ENCODE measurements at regions not wholly inside any gene's neighbourhood (a gene's known extent, or its start where the extent isn't known, plus 50 kb on each side); places are given as distances from the start of the nearest gene placed in this dataset.

DNA sequence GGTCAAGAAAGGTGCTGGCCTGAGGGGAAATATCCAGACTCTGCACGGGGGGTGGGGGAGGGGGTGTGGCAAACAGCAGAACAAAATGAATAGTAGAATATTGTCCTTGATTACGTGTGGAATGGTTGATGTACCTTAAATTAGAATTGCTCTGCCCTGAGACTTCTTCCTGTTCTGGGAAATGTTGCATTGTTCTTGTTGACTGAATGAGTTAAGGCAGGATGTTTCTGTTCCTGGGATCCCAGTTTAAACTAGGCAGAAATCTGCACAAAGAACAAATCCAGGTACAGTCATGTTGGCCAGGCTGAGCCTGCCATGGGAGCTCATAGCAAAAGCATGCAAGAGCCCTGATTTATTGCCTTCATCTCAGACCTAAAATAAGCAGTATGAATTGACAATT, 558.7 kb upstream of the VSTM2A start:
- DNase-seq: no peak

DNA sequence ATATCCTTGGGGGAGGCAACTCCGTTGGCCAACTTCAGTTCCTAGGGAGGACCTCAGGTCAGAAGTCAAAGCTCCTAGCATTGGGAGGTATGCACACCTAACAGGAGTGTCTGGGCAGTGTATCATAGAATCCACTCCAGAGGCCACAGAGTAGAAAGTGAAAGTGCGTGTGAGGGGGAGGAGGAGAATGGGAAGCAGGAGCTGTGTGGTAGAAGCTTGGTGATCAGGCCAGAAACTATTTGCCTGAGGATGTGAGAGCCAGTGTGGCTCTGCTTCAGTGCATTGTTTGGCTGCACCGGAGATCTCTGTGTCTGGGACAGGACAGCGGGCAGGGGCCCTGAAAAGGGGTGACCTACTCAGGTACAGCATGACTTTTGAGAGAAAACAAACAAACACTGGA, 557.4 kb upstream of the VSTM2A start:
- no peak for DNase-seq

DNA sequence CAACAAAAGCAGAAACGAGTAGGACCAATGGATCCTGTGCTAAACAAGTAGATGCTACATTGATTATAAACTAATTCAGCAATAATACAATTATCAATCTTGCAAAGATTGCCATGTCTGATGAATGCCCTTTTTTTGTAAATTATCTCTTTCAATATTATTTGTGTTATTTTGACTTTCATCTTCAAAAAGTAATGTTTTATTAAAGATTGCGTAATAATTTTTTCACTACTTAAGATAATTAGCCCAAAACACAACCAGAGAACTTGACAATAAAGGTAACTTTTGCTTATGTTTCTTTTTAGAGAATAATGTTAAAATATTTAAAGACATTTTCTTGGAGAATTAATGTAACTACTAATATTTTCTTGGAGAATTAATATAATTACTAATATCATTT, 553.8 kb upstream of the VSTM2A start:
- DNase-seq: no peak

DNA sequence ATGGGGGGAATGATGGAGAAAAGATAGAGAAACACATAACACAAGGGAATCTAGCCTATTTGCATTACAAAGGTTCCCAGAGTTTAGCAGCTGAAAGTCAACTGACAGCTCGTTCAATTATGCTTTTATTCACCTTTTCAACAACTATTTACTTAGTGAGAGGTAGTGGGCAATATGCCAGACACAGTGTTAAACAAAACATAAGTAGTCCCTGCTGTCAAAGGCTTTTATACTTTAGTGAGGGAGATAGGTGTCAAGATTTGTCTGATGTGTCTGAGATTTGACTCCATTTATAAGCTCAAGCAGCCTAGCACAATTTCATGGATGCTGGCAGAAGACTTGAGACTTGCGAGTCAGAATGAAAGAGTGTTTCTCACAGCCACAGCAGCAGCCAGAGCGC, 549.0 kb upstream of the VSTM2A start:
- DNase-seq: no peak

DNA sequence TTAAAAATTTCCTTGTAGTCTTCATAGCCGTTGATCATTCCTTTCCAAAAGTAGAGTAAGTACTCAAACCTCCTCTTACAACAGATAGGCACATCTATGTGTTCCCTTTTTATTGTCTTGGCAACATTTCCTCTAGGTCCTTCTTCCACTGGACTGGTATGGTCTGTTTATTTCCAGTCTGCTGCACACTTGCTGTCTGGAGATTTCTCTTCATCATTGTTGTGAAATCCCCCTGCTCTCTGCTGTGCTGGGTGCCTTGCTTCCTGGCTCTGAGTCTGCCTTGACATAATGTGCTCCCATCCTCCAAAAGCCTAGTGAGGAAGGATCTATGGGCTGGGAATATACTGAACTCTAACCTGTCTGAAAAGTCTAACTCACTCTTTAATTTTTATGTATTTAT, 545.3 kb upstream of the VSTM2A start:
- no peak for DNase-seq

DNA sequence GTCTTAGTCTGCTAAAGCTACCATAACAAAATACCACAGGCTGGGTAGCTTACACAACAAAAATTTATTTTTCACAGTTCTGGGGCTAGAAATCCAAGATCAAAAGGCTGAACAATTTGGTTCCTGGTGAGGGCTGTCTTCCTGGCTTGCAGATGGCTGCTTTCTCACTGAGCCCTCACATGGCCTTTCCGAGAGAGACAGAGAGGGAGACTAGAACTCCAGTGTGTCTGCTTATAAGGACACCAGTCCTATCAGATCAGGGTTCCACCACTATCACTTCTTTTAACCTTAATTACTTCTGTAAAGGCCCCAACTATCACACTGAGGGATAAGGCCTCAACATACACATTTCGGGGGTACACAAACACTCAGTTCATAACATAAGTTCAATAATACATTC, 527.4 kb upstream of the VSTM2A start:
- no peak for DNase-seq

DNA sequence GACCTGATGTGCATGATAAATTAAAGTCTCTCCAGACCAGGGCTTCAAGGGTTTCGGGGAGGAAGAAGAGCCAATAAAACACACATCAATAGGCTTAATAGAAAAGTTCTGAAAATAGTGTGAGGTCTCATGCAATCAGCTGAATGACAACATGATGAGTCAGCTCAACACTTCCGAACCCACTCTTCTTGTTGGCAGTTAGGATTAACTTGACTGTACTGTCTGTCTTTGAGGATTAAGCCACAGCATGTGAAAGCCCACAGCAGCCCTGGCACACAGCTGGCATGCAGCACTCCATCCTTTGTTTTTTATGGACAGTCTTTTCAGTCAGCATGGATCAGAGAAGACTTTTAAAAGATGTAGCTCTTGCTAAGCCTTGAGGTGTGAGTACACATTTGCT, 526.9 kb upstream of the VSTM2A start:
- no peak for DNase-seq

DNA sequence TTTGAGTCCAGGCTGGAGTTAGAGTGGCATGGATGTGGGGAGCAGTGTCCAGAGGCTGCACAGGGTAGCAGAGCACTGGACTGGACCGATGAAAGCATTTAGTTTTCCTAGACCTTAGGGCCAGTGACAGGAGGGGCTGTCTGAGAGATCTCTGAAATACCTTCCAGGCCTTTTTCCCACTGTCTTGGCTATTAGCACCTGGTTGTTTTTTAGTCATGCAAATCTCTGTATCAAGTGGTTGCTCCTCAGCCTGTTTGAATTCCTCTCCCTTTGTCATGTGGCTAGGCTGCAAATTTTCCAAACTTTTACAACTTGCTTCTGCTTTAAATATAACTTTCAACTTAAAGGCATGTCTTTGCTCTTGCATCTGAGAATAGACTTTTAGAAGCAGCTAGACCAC, 504.3 kb upstream of the VSTM2A start:
- DNase-seq: no peak

DNA sequence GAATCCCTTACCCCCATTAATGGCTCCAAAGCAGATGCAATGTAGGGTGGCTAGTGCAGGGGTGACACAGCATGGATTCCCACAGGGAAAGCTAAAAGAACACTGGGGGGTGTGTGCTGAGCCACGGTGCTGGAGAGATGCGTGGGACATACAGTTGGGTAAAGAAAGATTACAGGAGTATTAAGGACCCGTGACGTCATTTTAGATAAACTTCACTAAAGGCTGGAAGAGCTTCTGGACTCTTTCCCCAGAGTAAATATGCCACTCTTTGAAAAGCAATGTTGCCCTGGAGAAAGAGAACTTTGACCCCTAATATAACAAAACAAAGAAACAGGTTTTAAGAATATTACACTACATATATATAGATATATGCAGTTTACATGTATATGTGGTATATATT, 481.5 kb upstream of the VSTM2A start:
- DNase-seq: no peak

DNA sequence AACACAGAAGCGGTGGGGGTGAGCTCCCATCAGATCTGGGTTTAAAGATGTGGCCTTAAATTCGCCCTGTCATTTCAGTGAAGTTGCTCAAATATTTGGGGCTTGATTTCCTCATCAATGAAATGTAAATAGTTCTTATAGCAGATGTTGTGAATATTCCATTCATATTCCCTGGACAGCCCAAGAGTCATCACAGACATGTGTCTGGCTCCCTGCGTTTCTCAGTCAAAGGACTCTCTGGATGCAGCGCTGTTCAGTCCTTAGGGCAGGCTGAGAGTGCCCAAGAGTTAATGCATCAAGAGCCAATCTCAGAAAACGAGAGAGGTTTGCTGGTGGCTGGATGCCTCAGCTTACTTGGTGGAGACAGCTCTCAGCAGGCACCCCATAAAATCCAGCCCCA, 475.5 kb upstream of the VSTM2A start:
- no peak for DNase-seq

DNA sequence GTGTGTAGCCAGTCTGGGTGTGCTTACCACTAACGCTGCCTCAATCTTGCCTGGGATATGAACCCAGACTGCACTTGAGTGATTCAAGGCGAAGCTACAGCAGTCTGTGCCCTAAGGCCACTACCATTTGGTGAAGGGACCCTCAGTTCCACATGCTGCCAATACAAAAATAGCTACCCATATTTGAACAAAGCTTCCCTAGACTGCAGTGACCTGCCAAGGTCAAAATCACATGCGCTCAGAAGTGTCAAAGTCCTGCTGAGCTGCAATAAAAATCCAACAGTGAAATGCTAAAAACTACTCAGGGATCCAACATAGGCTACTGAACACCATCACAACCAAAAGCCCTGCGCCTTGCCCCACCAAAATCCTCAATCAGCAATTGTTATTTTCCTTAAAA, 472.3 kb upstream of the VSTM2A start:
- no peak for DNase-seq

DNA sequence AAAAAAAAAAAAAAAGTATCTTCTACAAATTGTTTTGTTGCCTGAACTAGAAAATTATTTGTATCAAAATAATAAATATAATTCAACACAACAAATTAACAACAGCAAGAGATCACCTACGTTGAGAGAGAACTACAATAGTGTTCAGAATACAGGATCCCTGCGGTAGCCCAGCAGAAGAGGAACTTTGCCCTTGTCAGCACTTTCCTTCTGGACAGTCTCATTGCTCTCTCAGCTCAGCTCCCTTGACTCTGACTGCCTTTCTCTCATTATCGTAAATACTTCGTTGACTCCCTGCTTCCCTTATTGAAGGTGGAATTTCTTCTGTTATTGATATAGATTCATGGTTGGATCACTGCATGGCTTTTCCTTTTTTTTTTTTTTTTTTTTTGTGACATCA, 469.5 kb upstream of the VSTM2A start:
- no peak for DNase-seq

DNA sequence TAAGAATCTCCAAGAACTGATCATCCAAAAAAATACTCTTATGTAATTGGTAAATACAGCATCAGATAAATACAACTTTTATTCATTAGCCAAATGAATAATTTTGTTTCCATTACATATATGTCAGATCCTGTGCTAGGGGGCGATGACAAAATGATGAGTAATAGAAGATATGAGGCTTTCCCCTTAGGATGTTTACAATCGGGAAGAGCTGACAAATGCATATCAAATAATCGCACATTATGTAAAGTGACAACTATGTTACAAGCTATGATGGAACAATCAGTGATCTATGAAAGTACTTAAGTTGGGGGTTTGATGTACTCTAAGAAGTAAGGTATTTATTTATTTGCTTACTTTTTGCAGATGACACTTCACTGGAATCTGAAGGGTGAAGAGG, 465.6 kb upstream of the VSTM2A start:
- DNase-seq: no peak

DNA sequence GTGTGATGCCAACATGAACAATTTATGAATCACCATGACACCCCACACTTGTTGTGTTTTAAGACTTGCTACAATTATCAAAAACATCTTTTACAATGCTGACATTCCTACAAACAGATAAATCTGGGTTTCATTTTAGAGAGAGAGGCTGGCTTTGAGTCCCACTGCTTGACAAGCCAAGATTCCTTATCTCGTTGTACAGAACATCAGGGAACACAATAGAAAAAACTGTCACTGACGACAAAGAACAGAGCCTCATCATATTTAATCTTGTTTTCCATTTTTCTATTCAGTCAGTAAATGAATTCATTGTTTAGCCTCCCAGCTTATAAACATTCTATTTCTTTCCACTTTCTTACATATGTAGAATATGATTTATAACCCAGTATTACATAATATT, 461.6 kb upstream of the VSTM2A start:
- DNase-seq: no peak

DNA sequence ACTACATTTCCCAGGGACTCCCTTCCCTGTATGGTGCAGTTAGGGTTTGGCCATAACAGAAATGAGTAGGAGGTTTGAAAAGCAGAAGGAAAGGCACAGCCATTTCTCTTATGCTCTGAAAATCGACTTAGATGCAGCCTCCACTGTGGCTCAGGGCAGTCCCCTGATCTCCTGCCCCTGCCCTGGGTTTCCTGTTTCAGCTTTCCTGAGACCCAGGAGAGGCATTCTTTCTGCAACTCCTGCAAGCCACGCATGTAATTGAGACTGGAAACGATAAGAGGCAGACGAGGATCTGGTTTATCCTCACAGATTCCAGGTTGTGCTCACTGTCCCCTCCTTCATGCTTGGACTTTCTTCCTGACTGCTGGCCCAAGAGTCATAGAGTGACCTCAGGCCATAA, 461.2 kb upstream of the VSTM2A start:
- no peak for DNase-seq

DNA sequence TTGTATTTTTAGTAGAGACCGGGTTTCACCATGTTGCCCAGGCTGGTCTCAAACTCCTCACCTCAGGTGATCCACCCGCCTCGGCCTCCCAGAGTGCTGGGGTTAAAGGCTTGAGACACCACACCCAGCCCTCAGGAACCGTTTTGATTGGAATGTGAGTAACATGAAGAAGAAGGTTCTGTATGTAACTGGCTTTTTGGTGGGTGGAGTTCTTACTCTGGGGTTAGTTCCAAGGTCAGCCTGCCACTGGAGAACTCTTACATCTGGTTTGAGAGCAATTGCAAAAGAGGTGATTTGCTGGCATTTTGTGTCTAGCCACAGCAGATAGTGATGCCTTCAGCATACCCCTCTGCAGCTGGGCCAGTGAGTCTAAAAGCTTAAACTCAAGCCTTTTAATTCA, 457.8 kb upstream of the VSTM2A start:
- no peak for DNase-seq

DNA sequence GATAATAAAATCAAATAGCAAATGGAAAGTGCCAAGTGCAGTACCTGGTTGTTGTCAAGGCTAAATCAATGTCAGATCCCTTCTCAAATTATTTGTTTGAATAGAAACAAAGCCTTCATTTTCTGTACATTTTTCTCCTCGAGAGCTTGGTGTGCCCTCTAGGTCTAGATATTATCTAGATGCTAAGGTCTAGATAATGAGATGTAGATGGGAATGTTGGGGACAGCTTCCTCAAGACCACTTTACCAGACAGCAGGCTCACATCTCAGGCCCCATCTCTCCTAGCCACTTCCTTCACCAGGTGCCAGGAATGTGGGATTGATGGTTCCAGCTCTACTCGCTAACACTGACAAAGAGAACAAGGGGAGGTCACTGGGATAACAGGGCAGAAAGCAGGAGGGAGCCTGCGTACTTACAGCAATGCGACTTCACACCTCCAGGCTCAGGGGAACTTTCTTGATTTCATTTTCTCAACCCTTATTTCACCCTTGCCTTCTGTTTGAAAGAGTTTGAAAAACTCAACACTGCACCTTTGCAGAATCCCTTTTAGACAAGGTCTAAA, 451.4 kb upstream of the VSTM2A start:
- DNase-seq: no peak

DNA sequence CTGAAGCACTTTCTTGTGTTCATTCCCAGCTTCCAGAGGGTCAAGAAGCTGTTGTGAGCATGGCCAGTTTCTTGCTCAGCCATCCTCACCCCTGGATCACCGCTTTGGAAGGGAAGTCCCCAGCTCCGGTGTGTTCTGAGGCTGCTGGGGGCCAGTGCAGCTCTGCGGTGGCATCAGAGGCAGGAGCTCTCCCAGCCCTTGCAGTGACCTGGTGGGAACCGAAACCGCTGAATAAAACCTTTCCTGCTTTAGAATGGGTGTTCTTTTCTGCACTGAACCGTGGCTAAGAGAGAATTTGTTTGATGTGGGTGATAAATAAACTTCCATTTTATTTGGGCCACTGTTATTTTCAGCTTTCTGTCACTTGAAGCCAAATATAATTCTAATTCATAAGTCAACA, 450.9 kb upstream of the VSTM2A start:
- DNase-seq: no peak

DNA sequence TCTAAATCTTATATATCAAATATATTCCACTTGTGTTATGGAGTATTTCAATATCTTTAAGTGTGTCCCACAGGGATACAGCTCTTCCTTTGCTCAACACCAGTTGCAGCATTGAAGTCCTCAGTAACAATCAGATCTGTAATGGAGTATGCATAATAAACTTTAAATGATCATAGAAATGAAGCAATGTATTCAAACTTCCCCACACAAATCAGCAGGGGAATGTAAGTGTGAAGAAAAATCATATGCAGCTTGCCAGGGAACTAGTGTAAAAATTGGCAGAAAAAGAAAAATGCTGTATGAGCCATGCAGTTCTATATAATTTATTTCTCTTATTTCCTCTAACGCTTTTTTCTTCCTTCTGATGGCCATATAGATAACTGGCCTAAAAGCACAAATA, 444.3 kb upstream of the VSTM2A start:
- DNase-seq: no peak

DNA sequence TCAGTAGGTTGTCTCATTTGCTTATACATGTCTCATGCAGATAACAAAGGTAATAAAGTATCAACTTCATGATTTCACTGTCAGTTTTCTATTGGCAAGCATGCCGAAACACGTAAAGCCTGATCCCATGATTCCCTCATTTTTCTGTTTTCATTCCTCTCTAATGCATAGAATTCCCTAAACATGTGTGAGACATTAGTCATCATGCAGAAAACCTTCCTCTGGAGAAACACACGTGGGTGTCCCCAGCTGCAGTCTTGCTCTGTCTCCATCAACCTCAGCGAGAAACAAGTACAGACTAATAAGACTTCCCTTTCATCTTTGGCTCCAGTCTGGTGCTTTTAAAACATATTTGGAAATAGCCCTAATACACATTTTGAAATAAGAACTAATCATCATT, 432.7 kb upstream of the VSTM2A start:
- no peak for DNase-seq

DNA sequence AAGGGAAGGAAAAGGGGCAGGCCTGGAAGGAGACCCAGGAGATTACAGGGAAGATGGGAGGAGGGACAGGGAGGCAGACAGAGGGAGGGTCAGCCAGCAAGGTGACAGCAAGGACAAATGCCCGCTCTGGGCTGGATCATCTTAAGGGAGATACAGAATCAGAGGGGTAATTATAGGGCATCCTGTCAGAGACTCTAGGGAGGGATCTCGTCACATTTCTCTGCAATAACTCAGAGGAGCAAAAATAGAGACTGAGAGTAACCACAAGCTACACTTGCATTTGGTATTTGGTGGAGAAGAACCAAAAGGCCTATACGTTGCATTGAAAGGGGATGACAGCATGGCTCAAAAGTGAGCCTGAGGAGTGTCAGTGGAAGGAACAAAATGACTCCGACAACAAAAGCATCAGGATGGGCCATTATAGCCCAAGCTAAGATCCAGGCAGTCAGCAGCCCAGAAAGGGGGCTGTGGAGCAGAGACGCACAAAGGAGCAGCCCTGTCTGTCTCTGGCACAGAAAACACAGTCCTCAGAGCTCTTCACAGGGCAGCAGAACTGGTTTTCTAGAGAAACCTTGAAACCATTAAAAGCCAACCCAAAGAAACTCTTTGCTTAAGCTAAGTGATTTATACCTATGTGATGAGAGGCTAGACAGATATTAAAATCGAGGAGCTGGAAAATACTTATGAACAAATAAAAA, 430.2 kb upstream of the VSTM2A start:
- no peak for DNase-seq

DNA sequence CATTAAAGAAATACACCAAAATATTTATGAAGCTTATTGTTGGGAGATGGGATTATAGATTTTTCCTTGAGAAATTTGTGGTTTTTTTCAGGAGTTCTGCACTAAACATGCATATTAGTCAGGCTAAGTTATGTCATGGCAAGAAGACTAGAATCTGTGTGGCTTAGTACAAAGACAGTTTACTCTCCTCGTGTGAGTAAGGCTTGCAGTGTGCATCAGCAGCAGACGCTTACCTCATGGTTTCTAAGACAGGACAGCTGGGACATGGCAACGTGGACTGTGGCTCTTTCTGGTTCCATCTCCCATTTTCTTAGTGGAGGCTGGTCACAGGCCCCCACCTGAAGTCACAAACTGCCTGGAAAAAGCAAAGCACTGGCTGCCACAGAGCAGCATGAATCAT, 429.6 kb upstream of the VSTM2A start:
- DNase-seq: no peak

DNA sequence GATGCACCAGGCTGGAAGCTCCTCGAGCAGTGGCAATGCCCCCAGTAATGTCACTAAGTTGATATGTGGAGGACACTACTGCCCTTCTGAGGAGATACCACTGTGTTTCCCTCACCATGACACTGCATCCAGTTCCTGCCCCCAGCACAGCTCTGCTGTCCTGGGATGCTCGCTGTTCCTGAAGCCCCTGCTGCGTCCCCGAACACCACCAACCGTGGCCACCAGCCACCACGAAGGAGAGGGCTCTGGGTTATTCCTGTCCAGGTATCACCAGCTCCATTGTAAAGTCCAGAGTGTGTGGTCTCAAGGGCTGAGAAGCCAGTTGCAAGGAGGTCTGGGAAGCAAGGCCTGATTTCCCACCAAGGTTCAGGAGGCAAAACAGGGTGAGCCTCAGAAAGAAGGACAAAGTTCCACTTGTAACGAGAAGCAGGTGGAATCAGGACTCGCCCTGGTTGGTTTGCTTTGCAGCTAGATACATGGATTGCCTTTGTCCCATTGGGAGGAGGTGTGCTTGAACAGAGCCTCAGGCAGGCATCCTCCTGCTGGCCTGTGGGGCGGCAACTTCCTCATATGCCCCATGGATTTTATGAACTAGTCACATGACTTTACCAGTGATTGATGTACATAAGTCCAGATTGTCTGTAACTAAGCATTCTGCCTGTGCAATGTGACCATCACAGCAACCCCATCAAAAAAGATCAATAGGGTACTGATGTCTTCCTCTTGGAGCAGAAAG, 427.0 kb upstream of the VSTM2A start:
- DNase-seq: no peak

DNA sequence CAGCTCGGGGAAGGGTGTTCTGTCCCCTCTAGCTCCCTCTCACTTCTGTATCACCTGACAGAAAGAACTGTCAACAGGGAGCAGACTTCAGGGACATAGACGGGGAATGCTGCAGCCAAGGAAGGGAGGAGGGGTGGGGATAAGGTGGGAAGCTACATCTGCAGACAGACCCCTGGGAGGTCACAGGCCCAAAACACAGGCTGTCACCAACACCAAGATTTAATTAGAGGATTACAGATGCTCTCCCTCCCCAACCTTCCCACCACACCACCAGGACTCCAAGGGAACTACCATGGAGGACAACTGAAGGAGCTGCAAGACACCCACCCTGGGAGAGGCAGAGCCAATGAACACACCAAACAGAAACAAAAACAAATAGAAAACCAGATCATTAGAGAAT, 425.2 kb upstream of the VSTM2A start:
- no peak for DNase-seq

DNA sequence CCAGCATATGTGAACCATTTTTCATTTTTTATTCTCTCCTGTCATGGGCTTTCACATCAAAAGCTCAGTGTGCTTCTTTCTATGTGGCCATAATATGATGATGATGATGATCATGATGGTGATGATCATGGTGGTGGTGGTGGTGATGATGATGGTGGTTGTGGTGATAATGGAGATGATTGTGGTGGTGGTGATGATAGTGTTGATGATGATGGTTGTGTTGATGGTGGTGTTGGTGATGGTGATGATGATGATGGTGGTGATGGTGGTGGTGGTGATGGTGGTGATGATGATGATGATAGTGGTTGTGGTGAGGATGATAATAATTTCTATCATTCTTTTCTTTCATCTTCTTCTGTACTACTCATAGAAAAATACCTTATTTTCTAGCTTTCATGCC, 413.1 kb upstream of the VSTM2A start:
- no peak for DNase-seq
